Inferior parietal cortex (tissue), 1 donor: ENCODE measurements at regions not wholly inside any gene's neighbourhood (a gene's known extent, or its start where the extent isn't known, plus 50 kb on each side); places are given as distances from the start of the nearest gene placed in this dataset.
"Not testable (repeated sequence)": the region's sequence is repeated elsewhere in the genome, so short reads cannot be mapped to it uniquely, and the experiment has no call there.

Experiments used
- DNase-seq: peaks from one replicate; pipeline ENCODE4 v3.0.0-alpha.2; 2016; ENCODE audit errors: extremely low spot score

GRCh38 chr9:117775591-117775990, 71.4 kb downstream of the TLR4 start:
- no peak for DNase-seq

DNA sequence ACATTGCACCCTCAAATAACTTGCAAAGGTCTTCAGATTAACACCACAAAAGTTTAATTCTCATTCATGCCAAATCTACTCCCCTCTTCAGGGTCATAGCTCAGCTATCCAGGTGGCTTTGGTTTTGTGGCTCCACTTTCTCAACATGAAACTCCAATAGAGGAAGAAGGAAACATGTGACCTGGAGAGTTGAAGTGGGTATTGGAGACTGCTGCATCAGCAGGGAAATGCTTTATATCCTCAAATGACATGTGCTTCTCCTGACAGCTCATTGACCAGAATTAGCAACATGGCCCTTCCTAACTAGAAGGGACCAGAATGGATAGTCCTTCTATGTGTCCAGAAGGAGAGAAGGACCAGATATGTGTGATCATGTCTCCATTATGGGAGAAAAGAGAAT, 73.6 kb downstream of the TLR4 start:
- DNase-seq: peak; percentile 35

DNA sequence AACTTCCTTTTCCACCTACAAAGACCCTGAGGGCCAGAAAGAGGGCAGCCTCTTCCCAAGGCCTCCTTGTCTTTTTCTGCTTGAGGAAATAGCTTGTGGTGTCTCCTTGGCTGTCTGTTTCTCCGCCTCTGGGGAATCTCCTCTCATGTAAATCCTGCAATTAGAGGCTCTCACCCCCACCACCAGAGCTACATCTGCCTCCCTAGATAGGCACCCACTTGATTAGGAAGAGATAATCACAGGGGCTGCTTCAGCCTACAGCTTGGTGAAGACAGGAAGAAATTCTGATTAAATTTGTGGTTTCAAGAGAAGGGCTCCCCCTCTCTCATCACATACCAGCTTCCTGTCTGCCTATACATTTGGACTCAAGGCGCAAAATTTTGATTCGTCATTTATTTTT, 75.6 kb downstream of the TLR4 start:
- no peak for DNase-seq

GRCh38 chr9:117782931-117783788, 79.0 kb downstream of the TLR4 start:
- peak; percentile 91 for DNase-seq

- peak; percentile 35 for DNase-seq
These were observed 79.6 kb downstream of the TLR4 start for GRCh38 chr9:117783828-117784227.

GRCh38 chr9:117784996-117785395, 80.8 kb downstream of the TLR4 start:
- no peak for DNase-seq

DNA sequence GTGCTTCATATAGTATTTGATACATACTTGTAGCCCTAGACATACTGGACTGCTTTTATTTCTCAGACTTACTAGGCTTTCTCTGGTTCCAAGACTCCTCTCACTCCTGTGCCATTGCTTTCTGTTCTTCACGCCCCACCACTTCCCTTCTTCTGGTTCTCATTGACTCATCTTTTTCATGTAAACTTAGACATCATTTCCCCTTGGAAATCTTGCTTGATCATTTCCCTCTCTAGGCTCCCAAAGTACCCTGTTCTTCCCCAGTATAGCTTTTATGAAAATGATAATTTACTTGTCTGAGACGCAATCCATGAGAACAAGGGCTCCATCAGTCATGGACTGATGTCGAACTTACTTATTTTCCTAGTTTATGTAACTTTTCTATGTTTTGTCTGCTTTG, 83.5 kb downstream of the TLR4 start:
- no peak for DNase-seq

- DNase-seq: no peak
These were observed 91.1 kb downstream of the TLR4 start for GRCh38 chr9:117795271-117795670.

DNA sequence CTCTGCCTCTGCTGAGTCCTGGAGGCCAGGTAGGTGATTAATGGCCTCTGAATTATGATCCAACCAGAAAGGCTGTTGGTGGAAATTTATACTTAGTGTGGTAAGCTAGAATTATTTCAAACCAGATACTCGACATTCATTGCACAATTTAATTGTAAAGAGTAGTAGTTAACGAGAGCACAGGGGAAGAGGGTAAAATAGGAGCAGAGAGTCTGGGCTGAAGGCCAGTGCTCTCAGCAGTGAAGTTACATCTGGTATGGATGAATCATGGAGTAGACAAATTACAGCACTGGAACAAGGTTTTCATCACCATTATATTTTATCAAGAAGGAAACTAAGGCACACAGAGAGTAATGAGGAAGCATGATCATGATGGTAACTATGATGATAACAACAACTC, 92.5 kb downstream of the TLR4 start:
- DNase-seq: no peak

DNA sequence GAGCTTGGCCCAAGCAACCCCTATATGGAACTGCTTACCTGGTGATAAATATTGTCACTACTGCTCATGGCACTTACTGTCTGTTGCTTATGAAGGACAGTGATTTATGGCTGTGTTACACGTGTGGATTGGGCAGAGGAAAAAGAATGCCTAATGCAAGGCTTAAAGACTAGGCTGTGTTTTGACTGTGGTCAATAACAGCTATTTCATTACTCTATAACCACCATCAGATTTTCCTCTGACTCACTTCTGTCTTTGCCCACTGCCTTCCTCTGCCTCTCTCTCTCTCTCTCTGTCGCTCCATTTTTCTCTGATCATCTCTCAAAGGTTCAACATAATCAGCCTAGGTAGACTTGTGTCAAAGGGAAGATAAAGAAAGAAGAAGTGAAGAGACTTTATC, 96.2 kb downstream of the TLR4 start:
- DNase-seq: no peak

- no peak for DNase-seq
These were observed 105.5 kb downstream of the TLR4 start for GRCh38 chr9:117809751-117810150.

GRCh38 chr9:117815315-117815714, 111.1 kb downstream of the TLR4 start:
- no peak for DNase-seq

- DNase-seq: no peak
These were observed 111.7 kb downstream of the TLR4 start for GRCh38 chr9:117815948-117816347.

DNA sequence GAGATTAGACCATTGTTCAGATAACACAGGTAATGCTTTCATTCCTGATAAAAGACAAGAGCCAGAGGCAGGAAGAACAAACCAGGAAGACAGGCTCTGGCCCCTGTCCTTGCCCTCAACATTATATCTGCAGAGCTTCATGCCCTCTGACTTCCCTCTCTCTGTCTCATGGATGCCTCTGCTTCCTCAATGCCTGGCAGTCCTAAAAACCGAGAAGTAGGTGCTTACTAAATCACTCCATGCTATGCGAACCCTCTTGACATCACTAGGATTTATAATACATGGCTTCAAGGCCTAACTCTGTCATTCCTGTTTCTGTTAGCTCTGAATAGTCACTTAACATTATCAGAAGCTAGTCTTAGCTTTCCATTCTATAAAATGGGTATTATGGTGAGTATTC, 117.8 kb downstream of the TLR4 start:
- DNase-seq: no peak

- no peak for DNase-seq
These were observed 119.4 kb downstream of the TLR4 start for GRCh38 chr9:117823576-117823975.

DNA sequence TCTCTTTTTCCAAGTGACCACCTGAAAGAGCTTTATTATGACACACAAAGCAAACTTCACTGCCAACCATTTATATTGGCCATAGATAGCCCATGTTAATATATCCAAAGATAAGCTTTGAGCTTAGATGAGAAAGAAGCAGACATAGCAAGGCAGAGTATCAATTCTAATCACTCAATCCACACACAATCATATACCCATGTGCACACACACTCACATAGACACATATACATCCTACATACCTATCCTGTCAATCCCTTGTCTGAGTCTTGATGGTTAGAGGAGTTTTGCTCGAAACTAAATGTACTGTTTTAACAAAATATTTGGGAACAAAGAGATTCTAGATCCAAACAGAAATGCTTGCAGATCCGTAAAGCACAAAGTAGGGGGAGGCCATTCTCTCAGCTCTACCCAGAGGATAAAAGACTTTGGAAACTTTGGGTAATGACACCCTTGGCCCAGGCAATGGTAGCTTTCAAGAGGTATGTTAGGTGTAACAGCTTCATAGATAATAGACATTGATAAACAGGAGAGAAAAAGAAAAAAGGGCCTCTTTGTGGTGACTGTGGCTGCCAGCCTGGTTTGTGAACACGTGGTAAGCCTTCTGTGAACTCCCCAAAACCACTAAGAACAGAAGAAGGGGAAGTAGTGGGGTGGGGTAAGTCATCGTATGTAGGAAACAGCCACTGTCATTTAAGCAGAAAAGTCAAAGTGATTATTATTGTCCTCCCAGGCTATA, 121.6 kb downstream of the TLR4 start:
- no peak for DNase-seq

GRCh38 chr9:117826837-117827236, 122.6 kb downstream of the TLR4 start:
- no peak for DNase-seq

- DNase-seq: no peak
These were observed 123.3 kb downstream of the TLR4 start for GRCh38 chr9:117827456-117827855.

- no peak for DNase-seq
These were observed 124.3 kb downstream of the TLR4 start for GRCh38 chr9:117828466-117828865.

DNA sequence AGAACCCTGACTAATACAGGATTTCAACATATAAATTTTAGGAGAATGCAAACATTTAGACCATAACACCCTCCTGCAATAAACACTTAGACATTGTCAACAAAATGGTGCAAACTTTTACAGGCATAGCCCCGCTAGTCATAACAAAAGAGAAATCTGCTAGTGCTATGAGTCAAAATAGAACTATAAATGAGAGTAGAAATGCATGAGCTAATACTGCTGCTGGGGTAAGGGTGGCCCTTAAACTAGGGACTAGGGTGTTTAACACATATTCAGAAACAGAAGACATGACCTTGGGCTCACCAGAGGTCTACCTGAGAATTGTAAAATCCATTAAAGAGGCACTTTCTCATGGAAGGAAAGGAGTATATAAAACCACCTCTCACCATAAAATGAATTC, 131.6 kb downstream of the TLR4 start:
- DNase-seq: no peak

GRCh38 chr9:117839862-117840261, 135.7 kb downstream of the TLR4 start:
- DNase-seq: no peak

DNA sequence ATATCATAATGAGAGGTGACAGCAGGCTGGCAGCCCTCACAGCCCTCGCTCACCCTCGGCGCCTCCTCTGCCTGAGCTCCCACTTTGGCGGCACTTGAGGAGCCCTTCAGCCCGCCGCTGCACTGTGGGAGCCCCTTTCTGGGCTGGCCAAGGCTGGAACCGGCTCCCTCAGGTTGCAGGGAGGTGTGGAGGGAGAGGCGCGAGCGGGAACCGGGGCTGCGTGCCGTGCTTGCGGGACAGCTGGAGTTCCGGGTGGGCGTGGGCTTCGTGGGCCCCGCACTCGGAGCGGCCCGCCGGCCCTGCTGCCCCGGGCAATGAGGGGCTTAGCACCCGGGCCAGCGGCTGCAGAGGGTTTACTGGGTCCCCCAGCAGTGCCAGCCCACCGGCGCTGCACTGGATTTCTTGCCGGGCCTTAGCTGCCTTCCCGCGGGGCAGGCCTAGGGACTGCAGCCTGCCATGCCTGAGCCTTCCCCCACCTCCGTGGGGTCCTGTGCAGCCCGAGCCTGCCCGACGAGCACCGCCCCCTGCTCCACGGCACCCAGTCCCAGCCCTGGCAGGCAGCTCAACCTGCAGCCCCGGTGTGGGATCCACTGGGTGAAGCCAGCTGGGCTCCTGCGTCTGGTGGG, 147.7 kb downstream of the TLR4 start:
- not testable (repeated sequence) for DNase-seq

GRCh38 chr9:117858561-117858960, 154.4 kb downstream of the TLR4 start:
- DNase-seq: no peak
